ENCODE measurements at regions not wholly inside any gene's neighbourhood (a gene's known extent, or its start where the extent isn't known, plus 50 kb on each side); places are given as distances from the start of the nearest gene placed in this dataset.

DNA sequence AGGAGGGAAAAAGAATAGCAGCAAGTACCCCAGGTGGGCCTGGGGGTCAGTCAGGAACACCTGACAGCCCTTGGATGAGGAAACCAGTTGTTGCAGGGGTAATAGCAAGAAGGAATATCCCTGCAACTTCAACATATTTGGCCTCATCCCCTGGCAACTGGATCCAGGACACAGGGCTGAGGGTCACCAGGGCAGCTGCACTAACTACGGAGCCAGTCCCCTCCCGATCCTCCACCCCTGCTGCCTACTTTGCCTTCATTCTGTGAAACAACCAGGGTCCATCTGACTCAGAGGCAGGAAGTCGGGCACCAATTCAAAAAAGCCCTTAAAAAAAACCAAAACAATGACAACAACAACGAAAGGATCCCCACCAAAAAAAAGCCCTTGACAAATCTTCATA is 52.9 kb downstream of the FRMPD3 start:
- DNase-seq (ENCODE audit: low read depth), result no peak
- no peak overlapping the region for H3K4me3 ChIP-seq (ENCODE audit: low read depth, low read length)

DNA sequence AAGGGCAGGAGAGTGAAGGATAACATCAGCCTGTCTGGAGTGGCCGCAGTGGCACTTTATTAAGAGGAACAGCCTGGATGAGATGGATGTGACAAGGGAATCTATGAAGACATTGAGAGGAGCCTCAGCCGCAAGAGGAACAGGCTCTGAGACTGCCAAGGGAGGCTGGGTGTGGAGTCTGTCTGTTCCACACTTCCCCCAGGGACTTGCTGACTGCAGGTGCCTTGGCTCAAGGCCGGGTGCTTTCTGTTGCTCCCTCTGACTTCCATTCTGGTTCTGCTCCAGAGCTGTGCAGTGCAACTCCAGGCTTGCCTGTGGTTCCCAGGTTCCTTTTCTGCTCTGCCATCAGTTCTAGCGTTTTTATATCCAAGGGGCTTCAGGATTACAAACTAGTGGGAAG is 54.6 kb downstream of the FRMPD3 start:
- H3K4me3 ChIP-seq (ENCODE audit: low read depth, low read length), result no peak overlapping the region
- DNase-seq (ENCODE audit: low read depth), result no peak

- H3K4me3 ChIP-seq (ENCODE audit: low read depth, low read length), result no peak overlapping the region
- no peak for DNase-seq (ENCODE audit: low read depth)
Observed at GRCh38 chrX:107505223-107505622, 55.8 kb downstream of the FRMPD3 start.

- DNase-seq (ENCODE audit: low read depth), result no peak
- H3K4me3 ChIP-seq (ENCODE audit: low read depth, low read length), result no peak overlapping the region
Observed at GRCh38 chrX:107506596-107507031, 57.2 kb downstream of the FRMPD3 start.

DNA sequence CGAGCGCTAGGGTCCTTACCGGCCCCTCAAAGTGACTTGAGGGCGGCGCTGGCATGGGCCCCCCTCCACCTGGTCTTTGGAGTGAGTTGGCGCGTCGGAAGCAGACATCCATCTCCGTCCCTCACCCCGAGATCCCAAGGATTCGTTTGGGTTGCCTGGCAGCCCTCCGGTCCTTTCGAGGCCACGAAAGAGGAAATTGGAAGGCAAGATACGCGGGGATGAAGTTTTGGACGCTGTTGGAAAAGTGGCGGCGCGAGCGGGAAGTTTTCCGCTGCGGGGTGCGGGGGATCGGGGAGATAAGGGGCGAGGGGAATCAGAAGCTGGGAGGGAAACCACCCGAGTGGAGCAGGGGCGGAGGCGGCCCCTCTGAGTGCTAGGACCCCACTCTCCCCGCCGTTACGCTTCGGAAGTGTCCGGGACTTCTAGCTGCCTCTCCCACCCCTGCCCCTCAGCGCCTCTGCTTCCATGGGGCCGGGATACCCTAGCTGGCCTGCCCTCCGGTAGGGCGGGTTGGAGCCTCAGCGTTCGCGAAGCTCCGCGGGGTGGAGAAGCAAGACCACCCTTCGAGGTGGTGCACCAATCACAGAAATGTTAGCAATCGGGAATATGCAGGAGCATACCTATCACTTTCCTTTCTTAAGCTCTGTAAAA is 57.8 kb downstream of the FRMPD3 start:
- H3K4me3 ChIP-seq (ENCODE audit: low read depth, low read length), result no peak overlapping the region
- no peak for DNase-seq (ENCODE audit: low read depth)

- no peak for DNase-seq (ENCODE audit: low read depth)
- no peak overlapping the region for H3K4me3 ChIP-seq (ENCODE audit: low read depth, low read length)
Observed at GRCh38 chrX:107507744-107508117, 58.3 kb downstream of the FRMPD3 start.

GRCh38 chrX:107508925-107509324 is 59.5 kb downstream of the FRMPD3 start:
- no peak overlapping the region for H3K4me3 ChIP-seq (ENCODE audit: low read depth, low read length)
- no peak for DNase-seq (ENCODE audit: low read depth)

DNA sequence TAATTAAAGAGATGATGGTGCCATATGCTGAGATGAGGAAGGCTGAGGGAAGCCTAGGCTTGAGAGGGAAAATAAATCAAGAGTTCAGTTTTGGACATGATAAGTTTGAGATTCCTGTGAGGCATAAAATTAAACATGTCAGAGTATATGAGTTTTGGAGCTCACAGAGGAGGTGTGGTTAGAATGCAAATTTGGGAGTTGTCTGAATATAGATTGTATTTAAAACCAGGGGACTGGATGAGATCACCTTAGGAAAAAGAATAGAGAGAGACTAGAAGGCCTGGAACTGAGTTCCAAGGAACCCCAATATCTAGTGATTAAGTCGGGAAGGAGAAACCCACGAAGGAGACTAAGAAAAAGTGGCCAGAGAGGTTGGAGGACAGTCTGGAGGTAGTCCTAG is 65.5 kb downstream of the FRMPD3 start:
- DNase-seq (ENCODE audit: low read depth), result no peak
- no peak overlapping the region for H3K4me3 ChIP-seq (ENCODE audit: low read depth, low read length)

- no peak for DNase-seq (ENCODE audit: low read depth)
- H3K4me3 ChIP-seq (ENCODE audit: low read depth, low read length), result no peak overlapping the region
Observed at GRCh38 chrX:107521877-107522586, 72.6 kb downstream of the FRMPD3 start.

DNA sequence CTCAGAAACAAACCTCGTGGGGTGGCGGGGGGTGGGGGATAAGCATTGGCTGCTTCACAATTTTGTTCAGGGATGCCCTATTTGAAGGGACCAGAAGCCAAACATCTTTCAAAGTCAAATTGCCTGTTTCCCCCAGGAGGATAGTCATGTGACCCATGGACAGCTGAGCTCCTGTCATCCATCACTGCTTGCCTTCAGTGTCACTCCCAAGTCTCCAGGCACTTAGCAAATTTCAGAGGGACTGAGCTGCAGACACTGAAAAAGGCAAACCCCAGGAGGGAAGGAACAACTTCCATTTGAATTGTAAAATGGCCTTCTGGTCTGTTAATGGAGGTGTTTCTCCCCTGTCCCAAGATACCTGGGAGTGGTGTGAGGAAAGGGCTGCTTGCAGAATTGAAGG is 73.4 kb downstream of the FRMPD3 start:
- H3K4me3 ChIP-seq (ENCODE audit: low read depth, low read length), result no peak overlapping the region
- no peak for DNase-seq (ENCODE audit: low read depth)

DNA sequence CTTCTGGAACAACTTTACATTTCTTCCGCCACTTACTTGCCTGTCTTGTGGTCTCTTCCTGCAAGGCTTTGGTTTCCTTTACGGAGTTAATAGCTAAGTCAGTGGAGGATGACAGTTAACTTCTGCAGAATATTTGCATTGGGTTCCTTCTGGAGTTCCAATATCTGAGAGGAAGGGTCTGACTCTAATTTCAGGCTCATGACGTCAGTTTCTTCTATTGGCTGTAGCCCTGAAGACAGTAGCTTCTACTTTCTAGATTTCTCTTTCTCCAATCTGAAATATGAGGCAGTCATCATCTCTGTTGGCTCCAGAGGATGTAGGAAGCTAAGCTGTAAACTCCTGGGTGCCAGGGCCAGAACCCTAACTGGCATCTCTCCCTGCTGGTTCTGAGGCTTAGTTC is 76.7 kb downstream of the FRMPD3 start:
- no peak for DNase-seq (ENCODE audit: low read depth)

GRCh38 chrX:107530141-107530540 is 80.7 kb downstream of the FRMPD3 start:
- no peak for DNase-seq (ENCODE audit: low read depth)
- no peak overlapping the region for H3K4me3 ChIP-seq (ENCODE audit: low read depth, low read length)

More for the DNA sequence above, 76.7 kb downstream of the FRMPD3 start:
- no peak overlapping the region for H3K4me3 ChIP-seq (ENCODE audit: low read depth, low read length)

DNA sequence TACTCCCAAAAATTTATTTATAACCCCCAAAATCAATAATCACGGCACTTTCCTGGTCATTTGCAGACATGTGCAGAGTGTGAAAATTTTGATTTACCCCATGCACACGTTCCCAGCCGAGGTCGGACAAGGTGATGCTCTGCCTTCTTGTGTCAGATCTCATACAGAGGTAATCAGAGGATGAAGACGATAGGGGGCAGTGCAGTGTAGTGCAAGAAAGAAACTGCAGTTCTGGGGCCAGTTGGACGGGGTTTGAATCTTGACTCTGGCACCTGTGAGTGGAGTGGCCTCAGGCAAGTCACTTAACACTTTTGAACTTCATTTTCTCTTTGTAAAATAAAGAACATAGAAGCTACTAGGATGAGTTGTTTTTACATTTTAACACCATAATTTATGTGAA is 88.4 kb downstream of the FRMPD3 start:
- no peak for DNase-seq (ENCODE audit: low read depth)
- no peak overlapping the region for H3K4me3 ChIP-seq (ENCODE audit: low read depth, low read length)

DNA sequence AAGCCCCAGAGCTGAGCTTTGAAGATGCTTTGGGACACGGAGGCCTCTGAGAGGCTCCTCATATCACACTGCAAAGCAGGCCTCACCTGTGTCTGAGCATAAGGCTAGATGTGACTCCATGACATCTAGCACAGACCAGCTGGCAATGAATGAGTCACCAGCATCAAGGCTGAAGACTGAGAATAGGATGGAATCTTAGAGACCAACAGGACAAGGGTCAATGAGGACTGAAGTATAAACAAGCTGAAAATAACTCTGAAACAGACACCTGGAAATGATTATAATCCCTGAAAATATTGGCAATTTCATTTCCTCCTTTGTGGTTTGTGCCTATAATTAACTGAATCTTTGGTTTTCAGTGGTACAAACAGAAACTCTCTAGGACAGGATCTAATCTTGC is 87.1 kb upstream of the PRPS1 start:
- no peak for DNase-seq (ENCODE audit: low read depth)
- H3K4me3 ChIP-seq (ENCODE audit: low read depth, low read length), result no peak overlapping the region

GRCh38 chrX:107542040-107542439 is 86.3 kb upstream of the PRPS1 start:
- DNase-seq (ENCODE audit: low read depth), result no peak
- no peak overlapping the region for H3K4me3 ChIP-seq (ENCODE audit: low read depth, low read length)

GRCh38 chrX:107542500-107542899 is 85.8 kb upstream of the PRPS1 start:
- H3K4me3 ChIP-seq (ENCODE audit: low read depth, low read length), result no peak overlapping the region
- DNase-seq (ENCODE audit: low read depth), result no peak

GRCh38 chrX:107547621-107548020 is 80.7 kb upstream of the PRPS1 start:
- no peak overlapping the region for H3K4me3 ChIP-seq (ENCODE audit: low read depth, low read length)
- no peak for DNase-seq (ENCODE audit: low read depth)

DNA sequence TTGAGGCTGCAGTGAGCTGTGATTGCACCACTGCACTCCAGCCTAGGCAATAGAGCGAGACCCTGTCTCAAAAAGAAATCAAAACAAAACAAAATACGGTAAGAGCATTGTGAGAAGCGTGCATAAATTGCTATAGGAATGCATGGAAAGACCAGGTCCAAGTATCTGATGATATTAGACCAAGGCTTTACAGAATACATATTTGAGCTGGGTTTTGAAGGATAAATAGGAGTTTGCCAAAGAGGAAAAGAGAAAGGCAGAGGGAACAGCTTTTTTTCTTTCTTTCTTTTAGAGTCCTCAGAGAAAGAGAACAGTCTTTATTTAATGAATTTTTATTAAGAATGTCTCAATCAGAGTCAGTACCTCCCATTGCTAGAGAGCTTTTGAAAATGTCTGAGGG is 79.5 kb upstream of the PRPS1 start:
- no peak for DNase-seq (ENCODE audit: low read depth)

GRCh38 chrX:107549504-107549903 is 78.8 kb upstream of the PRPS1 start:
- no peak overlapping the region for H3K4me3 ChIP-seq (ENCODE audit: low read depth, low read length)
- DNase-seq (ENCODE audit: low read depth), result no peak

More for the DNA sequence above, 79.5 kb upstream of the PRPS1 start:
- H3K4me3 ChIP-seq (ENCODE audit: low read depth, low read length), result no peak overlapping the region

DNA sequence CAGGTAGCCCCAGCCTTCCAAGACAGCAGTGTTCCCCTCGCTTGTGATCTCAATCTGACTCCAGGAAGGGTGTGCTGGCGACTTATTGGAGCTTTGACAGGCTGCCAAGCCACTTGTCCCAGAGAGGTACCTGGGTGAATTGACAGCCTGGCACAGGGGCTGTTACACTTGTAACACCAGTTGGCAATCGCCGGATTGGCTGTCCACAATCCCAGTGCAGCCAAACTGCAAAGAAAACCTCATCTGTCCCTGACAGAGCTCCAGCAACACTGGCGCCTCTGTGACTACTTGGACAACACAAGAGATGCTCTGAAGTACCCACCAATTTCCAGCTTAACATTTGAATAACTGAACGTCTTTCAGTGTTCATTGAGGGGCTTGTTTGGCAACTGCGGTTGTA is 76.8 kb upstream of the PRPS1 start:
- H3K4me3 ChIP-seq (ENCODE audit: low read depth, low read length), result no peak overlapping the region
- no peak for DNase-seq (ENCODE audit: low read depth)

GRCh38 chrX:107552930-107553329 is 75.4 kb upstream of the PRPS1 start:
- no peak overlapping the region for H3K4me3 ChIP-seq (ENCODE audit: low read depth, low read length)
- no peak for DNase-seq (ENCODE audit: low read depth)

Data from skeletal muscle cell (primary cell).